Endothelial cell (in vitro differentiated cells): ENCODE measurements at regions not wholly inside any gene's neighbourhood (a gene's known extent, or its start where the extent isn't known, plus 50 kb on each side); places are given as distances from the start of the nearest gene placed in this dataset.

Source experiments
- DNase-seq: peaks from one replicate; pipeline ENCODE4 v3.0.0; 2021; ENCODE audit warnings: low spot score
- H3K27ac Mint-ChIP-seq: one replicate; pipeline ENCODE4 v1.8.0; 2021; ENCODE audit warnings: mixed read lengths, inconsistent platforms; ENCODE audit not compliant: unreplicated experiment
- H3K27me3 Mint-ChIP-seq: one replicate; pipeline ENCODE4 v1.8.0; 2021; ENCODE audit warnings: mild to moderate bottlenecking, moderate library complexity, mixed read lengths, inconsistent platforms; ENCODE audit not compliant: unreplicated experiment
- H3K36me3 Mint-ChIP-seq: one replicate; pipeline ENCODE4 v1.8.0; 2021; ENCODE audit warnings: mild to moderate bottlenecking, low read depth, mixed read lengths, inconsistent platforms; ENCODE audit not compliant: unreplicated experiment
- H3K4me1 Mint-ChIP-seq: one replicate; pipeline ENCODE4 v1.8.0; 2021; ENCODE audit warnings: mild to moderate bottlenecking, mixed read lengths, inconsistent platforms; ENCODE audit not compliant: unreplicated experiment
- H3K4me3 Mint-ChIP-seq: one replicate; pipeline ENCODE4 v1.8.0; 2021; ENCODE audit warnings: mild to moderate bottlenecking, mixed read lengths, inconsistent platforms; ENCODE audit not compliant: unreplicated experiment
- H3K9me3 Mint-ChIP-seq: one replicate; pipeline ENCODE4 v1.8.0; 2021; ENCODE audit warnings: mixed read lengths, inconsistent platforms; ENCODE audit not compliant: unreplicated experiment
- CTCF ChIP-seq: fragments of 200-600 bp; sonication (generic); IDR thresholded peaks from one replicate; pipeline ENCODE4 v1.5.0; 2021; ENCODE audit warnings: antibody characterized with exemption; ENCODE audit not compliant: unreplicated experiment

DNA sequence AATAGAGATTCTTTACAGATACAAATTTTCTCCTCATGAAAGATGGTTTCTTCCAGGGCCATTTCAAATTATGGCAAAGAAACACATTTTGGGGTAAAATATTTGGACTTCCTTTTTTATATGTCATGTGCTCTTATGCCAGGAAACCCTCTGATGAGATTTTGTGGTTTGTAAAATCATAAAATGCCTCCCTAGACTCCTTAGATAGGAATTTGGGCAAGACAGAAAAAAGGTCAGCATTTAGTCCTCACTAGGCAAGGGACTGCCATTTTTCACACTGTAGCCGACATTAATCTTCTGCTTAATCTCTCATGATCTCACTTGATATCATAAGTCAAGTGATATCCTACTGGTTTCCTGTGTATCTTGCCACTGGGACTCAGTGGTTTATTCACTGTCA lies 286.4 kb downstream of the ARHGAP12 start:
- no peak for DNase-seq
- H3K36me3 Mint-ChIP-seq = no peaks in the 10 kb centered on the region
- TF ChIP-seq CTCF = no peak
- H3K27ac Mint-ChIP-seq = no peak overlapping the region
- no peak overlapping the region for H3K4me3 Mint-ChIP-seq
- H3K4me1 Mint-ChIP-seq = peaks cover 3% of the 10 kb centered on the region
- H3K27me3 Mint-ChIP-seq = peaks cover 2% of the 10 kb centered on the region
- H3K9me3 Mint-ChIP-seq = no peaks in the 10 kb centered on the region

- no peaks in the 10 kb centered on the region for H3K9me3 Mint-ChIP-seq
These were observed 293.1 kb downstream of the ARHGAP12 start for GRCh38 chr10:31635415-31636065.

DNA sequence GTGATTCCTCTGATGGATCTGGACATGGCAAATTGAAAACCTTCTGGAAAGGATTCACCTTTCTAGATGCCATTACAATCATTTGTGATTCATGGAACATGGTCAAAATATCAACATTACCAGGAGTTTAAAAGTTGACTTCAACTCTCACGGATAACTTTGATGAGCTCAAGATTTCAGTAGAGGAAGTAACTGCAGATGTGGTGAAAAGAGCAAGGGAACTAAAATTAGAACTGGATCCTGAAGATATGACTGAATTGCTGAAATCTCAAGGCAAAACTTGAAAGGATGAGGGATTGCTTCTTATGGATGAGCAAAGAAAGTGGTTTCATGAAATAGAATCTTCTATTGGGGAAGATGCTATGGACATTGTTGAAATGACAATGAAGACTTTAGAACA lies 293.6 kb downstream of the ARHGAP12 start:
- Mint-ChIP-seq H3K4me1 (no peaks in the 10 kb centered on the region), H3K27ac (no peak overlapping the region), H3K4me3 (no peak overlapping the region), H3K27me3 (no peaks in the 10 kb centered on the region), H3K9me3 (no peaks in the 10 kb centered on the region), H3K36me3 (no peaks in the 10 kb centered on the region)
- no peak for TF ChIP-seq CTCF
- no peak for DNase-seq

More at GRCh38 chr10:31635415-31636065, 293.1 kb downstream of the ARHGAP12 start:
- no peaks in the 10 kb centered on the region for H3K4me1 Mint-ChIP-seq
- H3K4me3 Mint-ChIP-seq = no peak overlapping the region
- TF ChIP-seq CTCF = no peak
- no peak overlapping the region for H3K27ac Mint-ChIP-seq
- DNase-seq = no peak
- no peaks in the 10 kb centered on the region for H3K36me3 Mint-ChIP-seq
- no peaks in the 10 kb centered on the region for H3K27me3 Mint-ChIP-seq

DNA sequence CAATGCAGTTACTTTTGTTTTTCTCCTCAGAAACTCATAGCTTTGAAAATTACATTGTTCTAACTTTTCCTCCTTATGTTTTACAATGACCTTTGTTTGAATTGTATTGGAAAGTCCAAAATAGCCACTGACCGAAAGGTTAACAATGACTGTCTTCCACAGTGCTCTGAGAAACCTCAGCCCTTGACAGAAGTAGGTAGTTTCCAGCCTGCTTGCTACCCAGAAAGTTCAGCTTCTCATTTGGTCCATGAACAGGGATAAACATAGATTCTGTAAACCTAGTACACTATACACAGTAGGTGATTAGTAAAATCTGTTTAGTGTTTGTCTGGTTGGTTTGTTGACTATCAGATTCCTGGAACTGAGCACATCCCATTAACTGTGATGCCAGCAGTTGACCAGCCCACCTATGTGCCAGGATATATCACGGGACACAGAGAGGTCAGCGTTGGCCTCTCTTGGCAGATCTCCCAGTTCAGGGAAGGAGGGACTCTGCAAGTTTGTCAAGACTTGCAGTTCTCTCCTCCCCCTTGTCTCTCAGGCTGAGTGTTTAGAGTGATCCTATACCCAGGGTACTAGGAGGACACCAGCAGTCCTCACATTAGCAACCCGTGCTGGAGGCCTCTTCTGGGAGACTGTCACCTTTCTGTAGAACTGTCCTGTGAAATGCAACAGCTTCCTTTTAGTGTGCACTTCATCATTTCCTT lies 297.6 kb downstream of the ARHGAP12 start:
- no peaks in the 10 kb centered on the region for H3K36me3 Mint-ChIP-seq
- no peak for DNase-seq
- TF ChIP-seq CTCF = no peak
- H3K4me1 Mint-ChIP-seq = no peaks in the 10 kb centered on the region
- no peak overlapping the region for H3K27ac Mint-ChIP-seq
- no peak overlapping the region for H3K4me3 Mint-ChIP-seq
- H3K27me3 Mint-ChIP-seq = no peaks in the 10 kb centered on the region
- H3K9me3 Mint-ChIP-seq = peaks cover 7% of the 10 kb centered on the region

DNA sequence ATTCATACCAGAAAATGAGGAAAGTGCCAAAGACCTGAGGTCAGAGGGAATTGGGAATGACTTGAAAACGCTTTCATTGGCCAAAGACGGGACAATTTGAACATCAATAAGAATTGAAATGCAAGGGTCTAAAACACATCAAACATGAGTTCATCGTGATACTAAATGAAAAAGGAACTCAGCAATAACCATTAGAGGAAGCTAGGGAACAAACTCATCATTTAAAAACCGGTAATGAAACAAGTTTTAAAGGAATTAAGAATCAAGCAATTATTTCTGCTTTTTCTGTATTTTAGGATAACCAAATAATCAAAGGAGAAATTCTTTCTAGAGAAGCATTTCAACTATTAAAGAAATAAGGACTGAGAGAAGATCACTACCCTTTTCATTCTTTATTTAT lies 303.1 kb downstream of the ARHGAP12 start:
- H3K4me3 Mint-ChIP-seq = no peak overlapping the region
- H3K9me3 Mint-ChIP-seq = peaks cover 8% of the 10 kb centered on the region
- no peaks in the 10 kb centered on the region for H3K27me3 Mint-ChIP-seq
- H3K4me1 Mint-ChIP-seq = peaks cover 6% of the 10 kb centered on the region
- no peak overlapping the region for H3K27ac Mint-ChIP-seq
- TF ChIP-seq CTCF = no peak
- H3K36me3 Mint-ChIP-seq = peaks cover 6% of the 10 kb centered on the region
- DNase-seq = no peak
